Breast epithelium (tissue), 3 donors: ENCODE measurements at regions not wholly inside any gene's neighbourhood (a gene's known extent, or its start where the extent isn't known, plus 50 kb on each side); places are given as distances from the start of the nearest gene placed in this dataset.

Source experiments
- CTCF ChIP-seq, 3 donors: fragments of 450-650 bp; IDR thresholded peaks; one replicate each; pipeline ENCODE4 v1.5.1; 2016 to 2017; ENCODE audit warnings: antibody characterized with exemption in 3 of 3, mild to moderate bottlenecking in 3 of 3, moderate library complexity in 3 of 3
- POLR2A ChIP-seq: fragments of 450-650 bp; IDR thresholded peaks from one replicate; pipeline ENCODE4 v1.6.1; 2016; ENCODE audit warnings: antibody characterized with exemption, mild to moderate bottlenecking, moderate library complexity
- POLR2AphosphoS5 ChIP-seq, 3 donors: sonication (generic); formaldehyde crosslinking; IDR thresholded peaks; one replicate each; pipeline ENCODE4 v1.6.1; 2017; ENCODE audit warnings: antibody characterized with exemption in 3 of 3

- TF ChIP-seq CTCF (IDR thresholded peaks at IDR 0.05) (no peak), POLR2A (no peak), POLR2AphosphoS5 (IDR thresholded peaks at IDR 0.05) (no peak)
Observed at GRCh38 chr14:43338713-43339112, 1168.4 kb downstream of the FSCB start.
